Trophoblast cell (in vitro differentiated cells and primary cell): ENCODE measurements at regions not wholly inside any gene's neighbourhood (a gene's known extent, or its start where the extent isn't known, plus 50 kb on each side); places are given as distances from the start of the nearest gene placed in this dataset.

ENCODE experiments used
- DNase-seq, 2 donors: peaks; one replicate each; pipeline ENCODE4 v3.0.0-alpha.2; 2016
- H2AFZ ChIP-seq: 2 replicates; pipeline ENCODE4 v1.6.1; 2013; ENCODE audit warnings: low read length, moderate library complexity, mild to moderate bottlenecking; ENCODE audit not compliant: insufficient read depth, poor library complexity
- H2AK5ac ChIP-seq: 2 replicates; pipeline ENCODE4 v1.6.1; 2013; ENCODE audit warnings: mild to moderate bottlenecking, low read length
- H2BK120ac ChIP-seq: 2 replicates; pipeline ENCODE4 v1.6.1; 2013; ENCODE audit warnings: low read length, mild to moderate bottlenecking, moderate library complexity; ENCODE audit not compliant: insufficient read depth, poor library complexity
- H2BK12ac ChIP-seq: 2 replicates; pipeline ENCODE4 v1.6.1; 2013; ENCODE audit warnings: mild to moderate bottlenecking, low read length, moderate library complexity
- H2BK5ac ChIP-seq: 2 replicates; pipeline ENCODE4 v1.6.1; 2013; ENCODE audit warnings: low read length, low read depth, moderate library complexity, mild to moderate bottlenecking; ENCODE audit not compliant: poor library complexity
- H3K14ac ChIP-seq: 2 replicates; pipeline ENCODE4 v1.6.1; 2013; ENCODE audit warnings: mild to moderate bottlenecking, low read length
- H3K18ac ChIP-seq: 2 replicates; pipeline ENCODE4 v1.6.1; 2013; ENCODE audit warnings: mild to moderate bottlenecking, low read length
- H3K23ac ChIP-seq: 2 replicates; pipeline ENCODE4 v1.6.1; 2013; ENCODE audit warnings: low read length
- H3K27ac ChIP-seq: 2 replicates; pipeline ENCODE4 v1.5.1; 2013; ENCODE audit warnings: low read depth, mild to moderate bottlenecking, inconsistent platforms, low read length, moderate library complexity
- H3K27me3 ChIP-seq: 2 replicates; pipeline ENCODE4 v1.6.1; 2013; ENCODE audit warnings: inconsistent platforms, mild to moderate bottlenecking, low read length, moderate library complexity; ENCODE audit not compliant: insufficient read depth
- H3K36me3 ChIP-seq, 2 experiments: 1 replicate in 1 of 2; 2 replicates in 1 of 2; pipeline ENCODE4 v1.6.1; 2013; ENCODE audit warnings: low read length in 2 of 2, mild to moderate bottlenecking in 2 of 2, moderate library complexity in 1 of 2; ENCODE audit not compliant: insufficient read depth in 2 of 2, control insufficient read depth in 1 of 2
- H3K4ac ChIP-seq: 2 replicates; pipeline ENCODE4 v1.6.1; 2013; ENCODE audit warnings: low read depth, mild to moderate bottlenecking, low read length, moderate library complexity
- H3K4me1 ChIP-seq, 2 experiments: 1 replicate in 1 of 2; 2 replicates in 1 of 2; pipeline ENCODE4 v1.6.1; 2013; ENCODE audit warnings: low read length in 2 of 2, mild to moderate bottlenecking in 2 of 2, moderate library complexity in 1 of 2; ENCODE audit not compliant: insufficient read depth in 2 of 2, control insufficient read depth in 1 of 2
- H3K4me2 ChIP-seq: 2 replicates; pipeline ENCODE4 v1.6.1; 2013; ENCODE audit warnings: inconsistent platforms, mild to moderate bottlenecking, low read length, moderate library complexity
- H3K4me3 ChIP-seq: 2 replicates; pipeline ENCODE4 v1.5.1; 2013; ENCODE audit warnings: mild to moderate bottlenecking, low read depth, low read length, inconsistent platforms
- H3K79me1 ChIP-seq: one replicate; pipeline ENCODE4 v1.6.1; 2013; ENCODE audit warnings: low read length
- H3K79me2 ChIP-seq: 2 replicates; pipeline ENCODE4 v1.6.1; 2013; ENCODE audit warnings: low read length, mild to moderate bottlenecking; ENCODE audit not compliant: control insufficient read depth, insufficient read depth, poor library complexity
- H3K9ac ChIP-seq: 2 replicates; pipeline ENCODE4 v1.6.1; 2013; ENCODE audit warnings: mild to moderate bottlenecking, low read length
- H3K9me3 ChIP-seq: 2 replicates; pipeline ENCODE4 v1.6.1; 2013; ENCODE audit warnings: low read depth, mild to moderate bottlenecking, control low read depth, inconsistent platforms, low read length; ENCODE audit not compliant: insufficient read depth
- H4K12ac ChIP-seq: 2 replicates; pipeline ENCODE4 v1.6.1; 2013; ENCODE audit warnings: low read depth, mild to moderate bottlenecking, low read length, moderate library complexity
- H4K8ac ChIP-seq: 2 replicates; pipeline ENCODE4 v1.6.1; 2013; ENCODE audit warnings: low read depth, mild to moderate bottlenecking, low read length, moderate library complexity
- H4K91ac ChIP-seq: one replicate; pipeline ENCODE4 v1.6.1; 2013; ENCODE audit warnings: low read depth, mild to moderate bottlenecking, low read length, moderate library complexity
- WGBS: extraction: QIAGEN DNeasy Blood & Tissue Kit; methylation state at CpG from one replicate; pipeline ENCODE4 v1.1.7; 2013; ENCODE audit warnings: missing lambda C conversion rate; ENCODE audit not compliant: insufficient read length, insufficient coverage; ENCODE audit errors: extremely low coverage; 5-methylcytosine and 5-hydroxymethylcytosine counted together

GRCh38 chr11:70873736-70874412 is 378.5 kb downstream of the SHANK2 start:
- H3K9ac ChIP-seq: no peak overlapping the region
- no peak overlapping the region for H3K14ac ChIP-seq
- no CpG with 5 or more reads among the region's 6 CpGs for WGBS

DNA sequence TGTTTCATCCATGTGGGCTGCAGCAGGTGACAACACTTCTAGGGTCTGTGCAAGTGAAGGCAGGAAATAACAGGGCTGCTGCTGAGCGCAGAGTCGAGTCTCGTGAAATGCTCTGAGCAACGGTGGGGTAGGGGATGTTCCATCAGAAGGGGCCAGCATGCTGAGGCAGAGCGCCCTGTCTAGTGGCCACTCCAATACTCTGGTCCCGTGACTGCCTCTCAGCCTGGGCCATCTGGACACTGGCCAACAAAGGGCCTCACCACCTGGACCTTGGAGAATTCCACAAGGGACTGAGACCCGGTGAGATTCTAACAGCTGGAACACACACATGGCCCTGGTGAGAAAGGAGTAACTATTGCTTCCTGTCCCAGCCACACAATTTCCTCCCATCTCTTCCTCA is 375.7 kb downstream of the SHANK2 start:
- Histone ChIP-seq H3K79me2 (no peaks in the 10 kb centered on the region), H3K14ac (no peak overlapping the region), H2BK120ac (no peak overlapping the region), H3K18ac (no peak overlapping the region), H3K4me3 (no peak overlapping the region), H4K8ac (no peak overlapping the region), H4K12ac (no peak overlapping the region), H3K27ac (no peak overlapping the region), H3K9me3 (peaks cover 2% of the 10 kb centered on the region), H2AK5ac (no peak overlapping the region), H3K36me3 (no peaks in the 10 kb centered on the region), H3K4me2 (no peak overlapping the region), H2AFZ (no peak overlapping the region), H4K91ac (no peak overlapping the region), H3K4me1 (no peaks in the 10 kb centered on the region), H3K79me1 (peaks cover 2% of the 10 kb centered on the region), H3K9ac (no peak overlapping the region), H3K4ac (no peak overlapping the region), H3K23ac (no peak overlapping the region), H2BK5ac (no peak overlapping the region), H3K27me3 (no peaks in the 10 kb centered on the region), H2BK12ac (no peak overlapping the region)
- WGBS: no CpG with 5 or more reads among the region's 7 CpGs
- no peak for DNase-seq

More at GRCh38 chr11:70873736-70874412, 378.5 kb downstream of the SHANK2 start:
- Histone ChIP-seq H3K79me2 (no peaks in the 10 kb centered on the region), H3K4ac (no peak overlapping the region), H2BK120ac (no peak overlapping the region), H3K27me3 (no peaks in the 10 kb centered on the region), H3K36me3 (no peaks in the 10 kb centered on the region), H3K18ac (no peak overlapping the region), H4K91ac (no peak overlapping the region), H3K4me3 (no peak overlapping the region), H3K27ac (no peak overlapping the region), H4K8ac (no peak overlapping the region), H2BK12ac (no peak overlapping the region), H2BK5ac (no peak overlapping the region), H3K4me2 (no peak overlapping the region), H3K9me3 (peaks cover 2% of the 10 kb centered on the region), H2AFZ (no peak overlapping the region), H2AK5ac (no peak overlapping the region), H4K12ac (no peak overlapping the region), H3K23ac (no peak overlapping the region), H3K79me1 (peaks cover 2% of the 10 kb centered on the region), H3K4me1 (no peaks in the 10 kb centered on the region)
- DNase-seq: no peak

DNA sequence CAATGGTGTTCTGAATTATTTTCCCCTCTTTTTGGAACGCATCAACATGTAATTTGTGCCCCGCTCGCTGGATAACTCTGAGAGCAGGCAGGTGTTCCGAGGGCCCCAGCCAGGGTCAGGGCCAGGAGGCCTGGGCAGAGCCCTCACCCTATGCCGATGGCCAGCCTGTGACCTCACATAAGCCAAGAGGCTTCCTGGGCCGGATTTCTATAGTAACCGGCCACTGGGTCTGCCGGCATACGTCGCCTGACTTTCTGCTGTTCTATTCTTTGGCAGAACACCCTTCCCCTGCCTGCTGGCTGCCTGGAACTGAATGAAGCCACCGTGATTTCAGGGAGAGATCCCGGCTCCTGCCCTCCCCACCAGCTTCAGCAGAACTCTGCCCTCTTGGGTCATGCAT is 375.2 kb downstream of the SHANK2 start:
- no peak overlapping the region for H2AK5ac ChIP-seq
- H3K79me2 ChIP-seq: no peaks in the 10 kb centered on the region
- H2BK120ac ChIP-seq: no peak overlapping the region
- H3K27ac ChIP-seq: no peak overlapping the region
- no peak overlapping the region for H3K4me3 ChIP-seq
- H3K27me3 ChIP-seq: no peaks in the 10 kb centered on the region
- no peak overlapping the region for H3K4me2 ChIP-seq
- H2AFZ ChIP-seq: no peak overlapping the region
- H3K9ac ChIP-seq: no peak overlapping the region
- peaks cover 2% of the 10 kb centered on the region for H3K9me3 ChIP-seq
- no peak overlapping the region for H3K23ac ChIP-seq
- H4K8ac ChIP-seq: no peak overlapping the region
- no peak overlapping the region for H3K18ac ChIP-seq
- no peak overlapping the region for H3K4ac ChIP-seq
- no peak overlapping the region for H2BK12ac ChIP-seq
- no peaks in the 10 kb centered on the region for H3K36me3 ChIP-seq
- no CpG with 5 or more reads among the region's 12 CpGs for WGBS
- peaks cover 2% of the 10 kb centered on the region for H3K79me1 ChIP-seq
- H2BK5ac ChIP-seq: no peak overlapping the region
- no peak overlapping the region for H3K14ac ChIP-seq
- no peak for DNase-seq
- H3K4me1 ChIP-seq: no peaks in the 10 kb centered on the region
- no peak overlapping the region for H4K12ac ChIP-seq
- no peak overlapping the region for H4K91ac ChIP-seq

- H3K79me1 ChIP-seq: peaks cover under 1% of the 10 kb centered on the region
- H3K27me3 ChIP-seq: no peaks in the 10 kb centered on the region
- H3K9ac ChIP-seq: no peak overlapping the region
- H3K23ac ChIP-seq: no peak overlapping the region
- H2AK5ac ChIP-seq: no peak overlapping the region
- WGBS: no CpG with 5 or more reads among the region's 7 CpGs
- H3K4me3 ChIP-seq: no peak overlapping the region
- H2BK5ac ChIP-seq: no peak overlapping the region
- no peak overlapping the region for H3K27ac ChIP-seq
- no peak overlapping the region for H4K8ac ChIP-seq
- no peak overlapping the region for H2AFZ ChIP-seq
- H3K14ac ChIP-seq: no peak overlapping the region
- no peak overlapping the region for H3K4ac ChIP-seq
- H4K12ac ChIP-seq: no peak overlapping the region
- H2BK12ac ChIP-seq: no peak overlapping the region
- no peak overlapping the region for H3K4me2 ChIP-seq
- H3K9me3 ChIP-seq: peaks cover 2% of the 10 kb centered on the region
- H4K91ac ChIP-seq: no peak overlapping the region
- H3K36me3 ChIP-seq: no peaks in the 10 kb centered on the region
- peaks cover 0 to 3% of the 10 kb centered on the region in 2 experiments for H3K4me1 ChIP-seq
- no peak overlapping the region for H2BK120ac ChIP-seq
- no peak for DNase-seq
- H3K79me2 ChIP-seq: no peaks in the 10 kb centered on the region
- no peak overlapping the region for H3K18ac ChIP-seq
Measured at GRCh38 chr11:70878366-70878765, 374.0 kb downstream of the SHANK2 start.
